ENCODE measurements at regions not wholly inside any gene's neighbourhood (a gene's known extent, or its start where the extent isn't known, plus 50 kb on each side); places are given as distances from the start of the nearest gene placed in this dataset.
"Not testable (repeated sequence)": the region's sequence is repeated elsewhere in the genome, so short reads cannot be mapped to it uniquely, and the experiment has no call there.

DNA sequence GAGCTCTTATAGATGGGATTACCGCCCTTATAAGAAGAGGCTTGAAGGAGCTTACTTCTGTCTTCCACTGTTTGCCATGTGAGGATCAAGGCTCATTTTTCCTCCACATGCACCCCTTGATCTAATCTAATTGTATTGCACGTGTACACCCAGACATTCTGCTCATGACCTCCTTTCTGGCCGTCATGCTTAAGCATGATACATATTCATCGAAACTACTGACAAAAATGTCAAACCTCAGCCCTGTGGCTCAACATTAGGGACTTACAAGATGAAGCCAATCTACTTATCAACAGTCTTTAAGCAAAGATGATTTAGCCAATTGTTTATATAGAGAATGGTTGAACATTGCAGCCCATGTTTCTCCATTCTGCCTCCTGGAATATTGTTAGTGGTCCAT, 127.6 kb downstream of the XCL2 start:
- no peak for DNase-seq

DNA sequence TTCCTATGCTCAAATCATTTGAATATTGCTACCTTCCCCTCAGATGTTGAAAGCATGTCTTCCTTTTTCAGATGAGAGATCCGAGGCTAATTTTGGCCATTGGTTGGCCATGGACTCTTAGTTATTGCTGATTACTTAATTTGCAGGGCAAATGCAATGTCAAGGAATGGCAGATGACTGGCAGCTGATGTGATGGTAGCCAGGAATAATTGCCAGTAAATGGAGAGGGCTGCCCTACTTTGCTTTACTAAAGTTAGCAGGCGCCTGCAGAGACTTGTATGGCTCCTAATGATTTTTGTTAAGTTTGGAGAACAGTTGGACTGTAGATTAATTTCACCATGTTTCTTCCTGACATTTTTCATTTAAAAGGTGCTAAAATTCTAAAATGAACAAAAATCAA, 128.9 kb downstream of the XCL2 start:
- DNase-seq = no peak

DNA sequence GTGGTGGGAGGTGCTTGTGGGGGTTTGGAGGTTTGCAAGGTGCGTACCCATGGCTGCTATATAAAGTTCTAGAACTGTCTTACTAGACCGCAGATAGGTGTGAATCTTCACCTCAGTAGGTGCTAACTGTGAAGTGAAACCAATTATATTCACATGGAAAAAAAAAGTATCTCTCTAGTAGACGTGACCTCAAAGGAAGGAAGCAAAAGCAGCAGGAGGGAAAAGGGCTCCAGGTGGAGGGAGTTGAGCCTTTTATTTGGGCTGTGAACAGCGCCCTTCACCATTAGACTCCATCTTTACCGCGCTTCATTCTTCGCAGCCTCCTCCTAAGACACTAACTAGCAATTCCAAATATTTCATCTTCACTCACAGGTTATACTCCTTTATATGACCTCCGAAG, 129.8 kb downstream of the TBX19 start:
- no peak for DNase-seq

DNA sequence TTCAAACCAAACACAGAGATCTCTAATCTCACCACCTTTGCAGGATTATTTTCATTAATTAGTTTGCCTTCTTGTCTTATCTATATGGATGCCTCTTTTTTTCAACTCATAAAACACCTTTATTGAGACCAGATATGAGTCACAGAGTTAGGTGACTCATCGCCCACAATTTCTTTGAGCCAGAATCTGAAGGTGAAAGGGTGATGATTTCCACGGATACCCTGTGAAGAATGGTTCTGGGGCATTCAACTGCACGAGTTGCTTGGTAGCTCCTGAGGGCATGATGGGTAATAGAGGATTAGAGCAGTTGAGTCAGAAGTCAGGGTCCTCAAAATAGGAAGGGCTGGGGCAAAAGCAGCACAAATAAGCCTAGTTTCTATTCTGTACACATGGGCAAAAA, 128.2 kb downstream of the TBX19 start:
- DNase-seq = no peak

DNA sequence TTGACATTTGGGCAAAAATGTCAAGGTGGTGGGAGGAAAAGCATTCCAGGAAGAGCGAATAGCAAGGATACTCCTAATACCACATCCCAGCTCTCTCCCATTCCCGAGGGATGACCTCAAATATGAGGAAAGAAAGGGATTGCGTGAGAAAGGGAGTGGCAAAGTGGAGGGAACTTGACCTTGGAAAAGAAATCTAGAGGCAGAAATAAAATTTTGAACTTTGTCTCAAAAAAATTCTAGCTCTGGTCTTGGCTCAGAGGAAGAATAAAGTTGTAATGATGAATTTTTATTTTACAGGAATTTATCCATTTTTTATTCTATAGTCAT, 127.8 kb downstream of the TBX19 start:
- DNase-seq = no peak

DNA sequence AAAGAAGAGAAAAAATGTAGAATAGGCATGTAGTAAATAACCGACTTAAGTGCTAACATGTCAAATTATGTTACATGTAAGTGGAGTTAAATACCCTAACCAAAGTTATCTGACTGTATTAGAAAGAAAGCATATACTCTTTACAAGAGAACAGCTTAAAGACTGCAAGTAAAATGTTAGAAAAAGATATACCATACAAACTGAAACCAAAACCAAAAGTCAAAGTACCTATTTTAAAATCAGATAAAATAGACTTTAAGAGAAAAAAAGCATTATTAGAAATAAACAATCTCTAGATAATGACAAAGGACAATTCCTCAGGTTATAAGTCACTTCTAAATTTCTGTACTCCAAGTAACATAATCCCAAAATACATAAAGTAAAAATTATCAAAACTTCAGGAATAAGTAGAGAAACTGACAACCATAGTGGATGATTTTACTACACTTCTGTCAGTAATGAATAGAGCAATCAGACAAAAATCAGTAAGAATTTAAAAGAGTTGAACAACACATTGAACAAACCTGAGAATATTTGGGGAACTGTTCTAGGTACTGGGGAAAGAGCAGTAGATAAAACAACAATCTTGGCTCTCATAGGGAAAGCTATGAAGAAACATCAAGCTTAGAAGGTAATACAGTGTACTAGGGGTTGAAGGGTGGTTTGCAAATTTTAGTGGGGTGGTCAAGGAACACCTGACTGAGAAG, 127.3 kb downstream of the TBX19 start:
- peak; percentile 6 for DNase-seq

DNA sequence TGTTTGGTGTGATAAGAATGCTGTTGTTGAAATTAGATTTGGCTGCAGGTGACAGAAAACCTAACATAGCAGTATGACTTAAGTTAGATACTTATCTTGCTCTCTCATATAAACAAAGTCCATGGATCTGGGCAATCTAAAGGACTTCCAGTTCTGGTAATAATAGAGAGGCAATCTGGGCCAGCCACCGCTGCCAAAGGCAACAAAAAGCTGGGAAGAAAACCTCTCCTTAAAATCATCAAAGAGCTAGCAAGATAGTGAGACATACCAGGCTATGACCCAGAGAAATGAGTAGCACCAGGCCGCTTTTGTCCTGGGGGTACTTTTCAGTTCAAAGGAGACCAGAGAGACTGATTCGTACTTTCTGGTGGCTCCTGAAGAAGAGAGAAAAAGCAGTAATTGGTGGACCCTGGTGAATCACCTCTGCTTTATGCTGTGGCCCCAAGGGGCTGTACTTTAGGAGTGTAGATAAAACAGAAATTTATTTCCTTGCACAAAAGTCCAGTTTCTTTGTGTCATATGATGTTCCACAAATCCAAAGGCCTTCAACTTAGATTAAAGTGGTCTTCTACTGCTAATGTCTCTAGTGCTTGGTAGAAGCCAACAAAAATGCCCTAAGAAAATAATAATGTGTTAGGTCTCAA, 125.4 kb downstream of the TBX19 start:
- no peak for DNase-seq

DNA sequence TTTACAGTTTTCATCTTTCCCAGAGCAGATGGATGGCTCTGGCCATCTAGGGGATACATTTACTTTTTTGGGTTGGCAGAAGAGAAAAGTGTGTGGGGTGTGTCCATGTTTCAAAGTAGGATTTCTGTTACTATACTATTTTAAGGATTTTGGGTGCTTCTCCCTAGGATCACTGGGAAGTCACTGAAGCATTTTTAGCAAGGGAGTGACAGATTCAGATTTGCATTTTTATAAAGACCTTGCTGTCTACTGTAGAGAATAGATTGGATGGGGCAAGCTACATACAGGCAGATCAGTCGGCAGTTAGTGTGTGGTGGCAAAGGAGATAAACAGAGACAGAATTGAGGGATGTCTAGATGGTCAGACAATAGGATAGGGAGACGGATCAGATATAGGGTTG, 122.5 kb downstream of the TBX19 start:
- DNase-seq = no peak

DNA sequence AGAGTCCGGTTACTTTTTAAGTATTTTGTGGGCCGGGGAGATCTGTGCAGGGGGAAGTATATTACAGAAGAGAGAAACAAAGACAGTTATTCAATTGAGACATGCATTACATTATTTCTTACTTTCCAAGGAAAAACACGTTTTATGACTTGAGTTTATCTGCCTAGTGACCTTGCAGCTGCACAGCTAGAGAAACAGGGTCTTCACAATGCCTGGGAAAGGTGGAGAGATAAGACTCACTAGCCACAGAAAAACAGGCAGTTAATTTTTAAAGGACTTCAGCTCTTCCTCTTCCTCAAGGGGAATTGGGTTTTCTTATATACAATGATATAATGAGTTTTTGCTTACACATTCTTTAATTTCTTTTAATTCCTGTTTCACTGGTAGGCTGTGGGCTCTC, 121.8 kb downstream of the TBX19 start:
- not testable (repeated sequence) for DNase-seq

DNA sequence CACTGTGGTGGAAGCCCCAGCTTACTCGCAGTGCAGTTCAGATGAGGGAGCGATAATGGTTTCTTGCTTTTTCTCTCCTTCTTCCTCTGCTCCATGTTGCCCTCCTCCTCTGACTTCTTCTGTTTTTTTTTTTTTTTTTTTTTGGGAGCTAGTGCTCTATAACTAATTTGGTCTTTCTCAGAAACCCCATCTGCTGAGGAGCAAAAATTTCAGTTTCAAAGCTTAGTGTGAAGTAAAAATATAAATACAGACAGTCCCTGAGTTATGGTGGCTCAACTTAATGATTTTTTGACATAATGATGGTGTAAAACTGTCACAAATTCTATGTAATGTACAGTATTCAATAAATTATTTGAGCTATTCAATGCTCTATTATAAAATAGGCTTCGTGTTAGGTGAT, 120.7 kb downstream of the TBX19 start:
- DNase-seq = no peak

DNA sequence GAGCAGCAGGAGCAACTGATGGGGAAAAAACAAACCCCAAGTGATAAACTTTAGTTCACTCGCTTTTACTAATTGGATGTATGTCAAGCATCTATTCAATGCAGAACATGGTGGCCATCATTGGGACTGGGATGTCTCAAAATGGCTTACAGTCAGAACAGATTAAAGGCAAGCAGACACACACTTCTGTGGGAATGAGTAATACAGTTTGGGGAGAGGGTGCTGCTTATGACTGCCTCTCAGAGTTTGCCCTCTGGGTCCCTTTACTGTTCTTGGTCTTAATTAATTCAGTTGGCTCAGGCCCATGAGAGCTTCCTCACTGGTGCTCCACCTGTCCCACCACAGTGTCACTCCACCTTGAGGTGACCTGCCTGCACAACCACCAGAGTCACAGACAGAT, 119.5 kb downstream of the TBX19 start:
- no peak for DNase-seq

DNA sequence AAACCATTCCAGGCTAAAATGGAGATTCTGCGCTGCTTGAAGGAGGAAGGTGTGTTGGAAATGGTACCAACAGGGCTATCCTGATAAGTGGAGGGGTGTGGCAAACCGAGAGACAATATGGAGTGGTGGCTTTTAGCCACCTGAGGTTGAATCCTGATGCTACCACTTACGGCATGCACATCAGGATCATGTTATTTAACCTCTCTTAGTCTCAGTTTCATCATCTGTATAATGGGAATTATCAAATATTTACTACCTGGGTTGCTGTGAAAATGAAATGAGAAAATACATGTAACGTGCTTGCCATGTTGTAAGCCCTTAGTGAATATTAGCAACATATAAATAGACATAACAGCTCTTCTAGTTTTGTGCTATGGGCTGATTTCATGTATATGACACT, 117.1 kb downstream of the TBX19 start:
- no peak for DNase-seq

DNA sequence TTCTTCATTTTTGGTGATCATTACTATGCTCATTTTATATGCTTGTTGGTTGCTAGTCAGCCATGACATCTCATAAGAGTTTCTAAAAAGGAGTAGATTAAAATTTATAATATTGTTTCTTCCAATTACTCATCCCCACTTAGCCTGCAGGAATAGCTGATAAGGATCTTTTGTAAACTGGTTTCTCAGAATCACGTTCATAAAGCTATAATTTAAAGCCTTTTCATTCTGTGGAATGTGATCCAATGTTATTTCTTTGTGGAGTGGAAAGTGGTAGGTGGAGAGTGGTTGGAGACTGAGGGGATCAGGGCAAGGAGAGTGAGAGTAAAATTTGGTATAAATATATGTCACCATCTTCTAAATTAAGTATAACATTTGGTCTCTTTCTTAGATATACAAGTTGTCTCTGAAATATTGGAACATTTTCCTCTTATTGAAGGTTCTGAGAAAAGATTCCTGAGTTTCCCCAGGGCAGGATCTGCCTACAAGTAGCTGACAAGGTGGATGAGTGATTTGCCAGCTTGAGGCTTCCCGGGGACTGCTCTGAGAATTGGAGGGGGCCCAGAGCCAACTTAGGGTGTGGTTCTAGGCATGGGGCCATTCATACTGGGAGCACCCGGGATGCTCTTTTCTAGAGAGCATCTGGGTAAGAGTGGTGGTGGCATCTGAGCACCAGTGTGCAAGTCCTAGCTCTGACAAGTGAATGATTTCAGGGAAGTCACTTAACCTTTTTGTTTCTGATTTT, 116.4 kb downstream of the TBX19 start:
- no peak for DNase-seq

DNA sequence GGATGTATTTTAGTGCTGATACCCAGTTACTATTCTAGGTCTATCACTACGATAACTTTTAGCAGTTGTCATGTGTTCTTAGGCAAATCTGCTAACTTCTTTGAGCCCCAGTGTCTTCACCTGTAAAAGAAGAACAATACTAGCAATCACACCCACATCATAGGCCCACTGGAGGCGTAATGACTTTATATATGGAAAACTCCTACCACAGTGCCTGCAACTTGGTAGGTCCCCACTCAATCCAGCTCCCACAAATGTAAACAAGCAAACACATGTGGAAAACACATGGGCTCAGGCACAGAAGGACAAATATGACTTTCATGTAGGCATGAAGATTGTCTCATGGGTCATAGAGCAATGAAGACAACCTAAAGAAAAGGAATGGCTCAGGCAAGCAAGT, 115.8 kb downstream of the TBX19 start:
- no peak for DNase-seq

DNA sequence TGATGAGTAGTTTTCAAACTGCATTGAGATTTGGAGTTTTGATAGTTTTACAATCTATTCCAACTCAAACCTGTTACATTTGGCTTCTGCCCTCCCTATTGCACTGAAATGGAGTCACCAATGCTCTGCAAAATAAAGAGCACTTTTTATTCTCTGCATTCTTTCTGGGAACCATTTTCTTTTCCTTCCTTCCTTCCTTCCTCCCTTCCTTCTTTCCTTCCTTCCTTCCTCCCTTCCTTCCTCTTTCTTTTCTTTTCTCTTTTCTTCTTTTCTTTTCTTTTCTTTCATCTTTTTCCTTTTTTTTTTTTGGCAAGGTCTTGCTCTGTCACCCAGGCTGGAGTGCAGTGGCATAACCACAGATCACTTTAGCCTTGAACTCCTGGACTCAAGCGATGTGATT, 114.2 kb downstream of the TBX19 start:
- DNase-seq = no peak

DNA sequence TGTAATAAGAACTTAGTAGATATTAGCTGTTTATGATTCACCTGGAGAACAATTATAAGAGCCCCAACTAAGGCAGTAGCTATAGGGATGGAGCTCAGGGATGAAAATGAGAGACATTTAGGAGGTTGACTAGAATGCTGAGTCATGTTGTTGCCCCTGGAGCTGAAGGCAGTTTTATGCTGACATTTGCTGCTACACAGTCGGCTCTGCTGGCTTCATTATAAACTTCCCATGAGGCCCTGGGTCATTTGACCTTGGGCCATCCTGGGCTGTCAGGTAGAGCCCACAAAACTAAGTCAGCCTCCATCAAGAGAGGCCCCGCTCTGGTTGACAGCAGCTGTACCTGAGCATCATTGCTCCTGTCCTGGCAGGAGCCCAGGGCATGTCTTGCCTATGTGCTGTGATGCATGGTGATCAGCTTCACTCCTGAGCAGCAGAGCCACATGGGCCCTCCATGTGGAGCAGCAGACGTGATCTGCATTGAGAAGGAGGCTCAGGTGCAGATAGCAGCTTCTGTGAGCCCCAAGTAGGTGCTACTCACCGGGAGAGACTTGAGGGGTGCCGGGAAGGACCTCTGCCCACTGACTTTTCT, 112.4 kb downstream of the TBX19 start:
- no peak for DNase-seq

DNA sequence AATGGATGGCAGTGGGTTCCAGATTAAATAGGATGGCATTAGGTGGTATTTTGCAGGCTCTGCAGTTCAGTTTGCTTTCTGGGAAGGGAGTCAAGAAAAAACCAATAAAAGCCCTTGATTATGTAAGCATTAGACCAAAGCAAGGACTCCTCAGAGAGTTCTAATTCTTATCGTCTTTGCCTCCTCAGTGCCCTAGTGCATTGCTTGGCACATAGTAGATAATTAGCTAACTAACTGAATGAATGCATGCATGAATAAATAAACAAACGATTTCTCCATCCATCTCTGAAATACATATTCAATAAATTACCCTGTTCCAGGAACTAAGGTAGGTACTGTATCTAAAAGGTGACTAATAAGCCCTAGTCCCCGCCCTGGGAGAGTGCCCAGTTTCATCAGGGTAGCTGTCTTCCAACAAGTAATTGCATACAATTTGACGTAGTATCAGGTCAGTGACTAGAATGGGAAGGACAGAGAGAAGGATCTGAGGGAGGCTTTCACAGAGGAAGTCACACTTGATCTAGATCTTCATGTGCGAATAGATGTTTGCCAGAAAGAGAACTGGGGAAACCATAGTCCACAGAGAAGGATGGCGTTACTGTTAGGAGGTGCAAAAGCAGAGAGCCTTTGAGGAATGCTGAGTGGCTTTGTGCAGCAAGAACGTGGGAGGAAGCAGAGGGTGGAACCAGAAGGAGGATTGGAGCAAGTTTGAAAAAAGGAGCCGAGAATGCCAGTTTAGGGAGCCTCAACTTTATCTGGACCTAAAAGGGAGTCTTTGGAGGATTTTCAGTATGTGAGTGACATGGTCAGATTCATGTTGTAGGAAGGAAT, 111.4 kb downstream of the TBX19 start:
- no peak for DNase-seq

DNA sequence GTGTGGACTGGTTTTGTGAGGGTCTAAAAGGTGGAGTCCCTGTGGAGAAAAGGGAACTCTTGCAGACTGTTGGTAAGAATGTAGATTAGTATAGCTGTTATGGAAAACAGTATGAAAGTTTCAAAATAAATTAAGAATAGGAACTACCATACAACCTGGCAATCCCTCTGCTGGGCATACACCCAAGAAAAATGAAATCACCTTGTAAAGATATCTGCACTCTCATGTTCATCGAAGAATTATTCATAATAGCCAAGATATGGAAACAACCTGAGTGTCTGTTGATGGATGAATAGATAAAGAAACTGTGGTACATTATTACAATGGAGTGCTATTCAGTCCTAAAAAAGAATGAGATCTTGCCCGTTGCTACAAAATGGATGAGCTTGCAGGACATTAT, 109.6 kb downstream of the TBX19 start:
- DNase-seq = no peak

DNA sequence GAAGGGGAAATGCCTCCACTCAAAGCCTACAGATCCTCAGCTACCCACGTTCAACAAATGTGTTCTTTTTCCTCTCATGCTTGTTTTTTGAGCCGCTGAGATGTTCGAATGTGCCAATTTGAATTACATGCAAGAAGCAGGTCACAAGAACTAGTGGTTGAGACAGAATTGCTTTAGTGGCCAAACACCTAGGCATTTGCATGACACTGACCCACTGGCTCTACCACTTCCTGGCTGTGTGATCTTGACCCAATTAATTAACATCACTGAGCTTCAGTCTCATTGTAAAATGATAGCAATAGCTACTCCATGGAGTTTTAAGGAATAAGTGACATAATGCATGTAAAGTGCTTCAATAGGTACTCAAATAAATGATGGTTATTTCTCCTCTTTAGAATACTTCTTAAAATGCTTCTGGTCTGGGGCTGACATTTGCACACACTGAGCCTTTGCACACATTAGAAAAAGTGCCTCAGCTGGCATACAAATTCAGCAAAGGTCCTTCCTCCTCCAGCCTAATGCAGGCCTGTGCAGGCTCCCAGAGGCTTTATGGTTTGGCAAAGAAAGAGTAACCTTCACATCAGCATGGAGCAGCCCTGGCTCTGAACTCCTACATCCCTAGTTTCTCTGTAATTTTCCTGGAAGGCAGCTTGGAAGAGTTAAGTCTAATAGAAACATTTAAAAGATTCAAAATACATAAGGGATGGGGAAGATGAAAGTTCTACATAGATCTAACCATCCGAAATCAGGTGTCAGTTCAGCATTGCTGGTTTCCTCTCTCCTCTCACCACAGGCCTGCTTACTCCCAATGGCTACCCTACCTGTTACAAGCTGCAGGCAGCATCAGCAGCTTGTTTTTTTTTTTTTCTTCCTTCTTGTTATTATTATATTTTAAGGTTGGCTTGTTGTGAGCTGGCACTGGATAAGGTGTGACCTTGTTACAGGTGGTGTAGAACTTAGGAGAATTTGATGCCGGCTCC, 107.4 kb downstream of the TBX19 start:
- DNase-seq = no peak

DNA sequence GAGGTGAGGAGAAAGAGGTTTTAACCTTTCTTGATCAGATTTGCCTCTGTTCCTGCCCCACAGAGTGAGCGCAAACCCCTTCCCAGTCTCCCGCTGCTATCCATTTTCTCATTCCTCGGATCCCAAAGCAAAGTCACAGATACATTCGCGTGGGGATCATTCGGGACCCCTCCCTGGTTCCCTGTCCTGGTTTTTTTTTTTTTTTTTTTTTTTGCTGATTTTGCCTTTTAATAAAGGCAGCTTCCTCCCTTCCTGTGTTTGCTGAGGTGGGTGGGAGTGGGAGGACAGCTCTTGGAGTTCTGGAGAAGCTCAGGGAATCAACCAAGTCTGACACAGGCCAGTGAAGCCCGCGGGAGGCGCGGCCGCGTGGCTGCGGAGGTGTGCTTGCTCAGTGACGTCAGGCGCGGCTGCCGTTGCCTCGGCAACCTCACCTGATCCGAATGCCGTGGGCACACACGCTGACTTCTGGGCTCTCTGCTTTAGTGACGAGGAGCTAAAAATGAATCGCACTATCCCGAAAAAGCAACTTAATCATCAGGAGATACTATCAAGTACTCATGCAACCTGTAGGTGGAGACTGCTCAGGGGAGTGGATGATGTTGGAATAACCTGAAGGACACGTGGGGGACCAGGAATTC, 106.4 kb downstream of the TBX19 start:
- DNase-seq = peak; percentile 9

DNA sequence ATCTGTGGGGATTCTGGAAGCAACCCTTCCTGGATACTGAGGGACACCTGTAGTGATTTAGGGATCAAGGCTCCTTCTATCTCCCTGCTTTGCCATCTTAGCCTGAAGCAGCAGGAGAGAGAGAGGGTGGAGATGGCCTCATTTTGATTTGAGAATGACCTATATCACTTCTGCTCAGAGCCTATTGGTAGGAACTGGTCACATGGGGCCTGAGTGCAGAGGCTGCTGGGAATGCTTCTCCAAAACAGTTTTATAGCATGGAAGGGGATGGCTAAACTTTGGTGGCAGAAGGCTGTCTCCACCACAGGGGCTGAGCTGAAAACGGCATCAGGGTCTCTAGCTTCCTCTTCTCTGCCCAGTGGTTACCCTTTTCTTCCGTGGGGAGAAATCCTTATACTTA, 105.8 kb downstream of the TBX19 start:
- DNase-seq = no peak

All from suppressor macrophage treated with lipopolysaccharide for 4 hours (primary cell).